Gastroesophageal sphincter (tissue), 3 donors: ENCODE measurements at regions not wholly inside any gene's neighbourhood (a gene's known extent, or its start where the extent isn't known, plus 50 kb on each side); places are given as distances from the start of the nearest gene placed in this dataset.
"Not testable (repeated sequence)": the region's sequence is repeated elsewhere in the genome, so short reads cannot be mapped to it uniquely, and the experiment has no call there.

Source experiments
- EP300 ChIP-seq: sonication (generic); formaldehyde crosslinking; IDR thresholded peaks from one replicate; pipeline ENCODE4 v1.6.1; 2017; ENCODE audit warnings: antibody characterized with exemption, mild to moderate bottlenecking
- POLR2A ChIP-seq, 2 donors: fragments of 450-650 bp; IDR thresholded peaks; one replicate each; pipeline ENCODE4 v1.6.1; 2017; ENCODE audit warnings: antibody characterized with exemption in 2 of 2, mild to moderate bottlenecking in 2 of 2, moderate library complexity in 1 of 2
- POLR2AphosphoS5 ChIP-seq: sonication (generic); formaldehyde crosslinking; IDR thresholded peaks from one replicate; pipeline ENCODE4 v1.6.1; 2017; ENCODE audit warnings: antibody characterized with exemption
- TF ChIP-seq, protein P1 (sequence below), 4 experiments: fragments of 200-600 bp in 2 of 4; fragments of 450-650 bp in 2 of 4; sonication (generic) in 1 of 4; IDR thresholded peaks; one replicate each; pipeline ENCODE4 v1.5.1; 2017 to 2019; ENCODE audit warnings: antibody characterized with exemption in 4 of 4, mild to moderate bottlenecking in 2 of 4, moderate library complexity in 2 of 4

DNA sequence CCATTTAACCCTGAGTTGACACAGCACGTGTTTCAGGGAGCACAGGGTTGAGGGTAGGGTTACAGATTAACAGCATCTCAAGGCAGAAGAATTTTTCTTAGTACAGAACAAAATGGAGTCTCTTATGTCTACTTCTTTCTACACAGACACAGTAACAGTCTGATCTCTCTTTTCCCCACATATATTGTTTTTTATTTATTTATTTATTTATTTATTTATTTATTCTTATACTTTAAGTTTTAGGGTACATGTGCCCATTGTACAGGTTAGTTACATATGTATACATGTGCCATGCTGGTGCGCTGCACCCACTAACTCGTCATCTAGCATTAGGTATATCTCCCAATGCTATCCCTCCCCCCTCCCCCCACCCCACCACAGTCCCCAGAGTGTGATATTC lies 1725.6 kb downstream of the BRINP3 start:
- TF ChIP-seq, protein P1, sequence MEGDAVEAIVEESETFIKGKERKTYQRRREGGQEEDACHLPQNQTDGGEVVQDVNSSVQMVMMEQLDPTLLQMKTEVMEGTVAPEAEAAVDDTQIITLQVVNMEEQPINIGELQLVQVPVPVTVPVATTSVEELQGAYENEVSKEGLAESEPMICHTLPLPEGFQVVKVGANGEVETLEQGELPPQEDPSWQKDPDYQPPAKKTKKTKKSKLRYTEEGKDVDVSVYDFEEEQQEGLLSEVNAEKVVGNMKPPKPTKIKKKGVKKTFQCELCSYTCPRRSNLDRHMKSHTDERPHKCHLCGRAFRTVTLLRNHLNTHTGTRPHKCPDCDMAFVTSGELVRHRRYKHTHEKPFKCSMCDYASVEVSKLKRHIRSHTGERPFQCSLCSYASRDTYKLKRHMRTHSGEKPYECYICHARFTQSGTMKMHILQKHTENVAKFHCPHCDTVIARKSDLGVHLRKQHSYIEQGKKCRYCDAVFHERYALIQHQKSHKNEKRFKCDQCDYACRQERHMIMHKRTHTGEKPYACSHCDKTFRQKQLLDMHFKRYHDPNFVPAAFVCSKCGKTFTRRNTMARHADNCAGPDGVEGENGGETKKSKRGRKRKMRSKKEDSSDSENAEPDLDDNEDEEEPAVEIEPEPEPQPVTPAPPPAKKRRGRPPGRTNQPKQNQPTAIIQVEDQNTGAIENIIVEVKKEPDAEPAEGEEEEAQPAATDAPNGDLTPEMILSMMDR (IDR thresholded peaks at IDR 0.05), result not testable (repeated sequence)
- not testable (repeated sequence) for TF ChIP-seq POLR2A (IDR thresholded peaks at IDR 0.05); EP300; POLR2AphosphoS5
